H1 (cell line): ENCODE measurements at regions not wholly inside any gene's neighbourhood (a gene's known extent, or its start where the extent isn't known, plus 50 kb on each side); places are given as distances from the start of the nearest gene placed in this dataset.

Experiments
- CTCF ChIA-PET: fragments of 300-600 bp; sonication (Branson Sonifier 250); formaldehyde crosslinking; loops from one replicate; lab custom pipeline; 2021; ENCODE audit not compliant: partially characterized antibody; lab: Charles Lee
- POLR2A ChIA-PET: fragments of 300-600 bp; sonication (Branson Sonifier 250); formaldehyde crosslinking; loops from one replicate; lab custom pipeline; 2021; ENCODE audit warnings: inconsistent platforms; ENCODE audit not compliant: partially characterized antibody; lab: Charles Lee
- DNase-seq, 2 experiments: peaks; one replicate each; pipeline versions ENCODE4 v3.0.0 to v3.0.0-alpha.2; 2010 to 2022; ENCODE audit warnings: low spot score in 2 of 2, low read depth in 1 of 2, mixed read lengths in 1 of 2
- FAIRE-seq: peaks from 2 replicates; lab custom pipeline; 2011; peaks lifted over from hg19 to GRCh38; lab: Jason Lieb, UNC
- H2AFZ ChIP-seq: 2 replicates; pipeline ENCODE4 v1.8.1; 2012; ENCODE audit warnings: low read length, inconsistent platforms
- H2AK5ac ChIP-seq: 2 replicates; pipeline ENCODE4 v1.6.1; 2013; ENCODE audit warnings: low read depth, low read length
- H2BK120ac ChIP-seq: replicated peaks from 2 replicates; pipeline ENCODE3; 2013; ENCODE audit warnings: low read depth, low read length, inconsistent platforms
- H2BK12ac ChIP-seq: 2 replicates; pipeline ENCODE4 v1.6.1; 2013; ENCODE audit warnings: low read depth, low read length
- H2BK15ac ChIP-seq: 2 replicates; pipeline ENCODE4 v1.6.1; 2013; ENCODE audit warnings: low read length
- H2BK20ac ChIP-seq: 2 replicates; pipeline ENCODE4 v1.6.1; 2013; ENCODE audit warnings: low read length
- H2BK5ac ChIP-seq: 2 replicates; pipeline ENCODE4 v1.6.1; 2013; ENCODE audit warnings: low read depth, low read length
- H3K14ac ChIP-seq: 2 replicates; pipeline ENCODE4 v1.6.1; 2013; ENCODE audit warnings: inconsistent platforms; ENCODE audit not compliant: insufficient read length
- H3K18ac ChIP-seq: 2 replicates; pipeline ENCODE4 v1.6.1; 2013; ENCODE audit warnings: low read length; ENCODE audit errors: extremely low read depth
- H3K23ac ChIP-seq: 2 replicates; pipeline ENCODE4 v1.6.1; 2013; ENCODE audit warnings: inconsistent platforms; ENCODE audit not compliant: insufficient read length
- H3K23me2 ChIP-seq: 2 replicates; pipeline ENCODE4 v1.6.1; 2013; ENCODE audit warnings: low read depth, low read length
- H3K27ac ChIP-seq: 2 replicates; pipeline ENCODE4 v1.6.1; 2011; ENCODE audit warnings: low read depth, low read length, inconsistent platforms
- H3K27me3 ChIP-seq, 4 experiments: replicated peaks in 1 of 4; 1 replicate in 1 of 4; 2 replicates in 3 of 4; pipeline versions ENCODE4 v1.6.1 to v1.8.1; 2011 to 2013; ENCODE audit warnings: low read length in 3 of 4, mild to moderate bottlenecking in 3 of 4, inconsistent platforms in 2 of 4, mixed read lengths in 2 of 4, moderate library complexity in 1 of 4; ENCODE audit not compliant: control insufficient read depth in 3 of 4, insufficient read depth in 3 of 4; ENCODE audit errors: extremely low read depth in 1 of 4
- H3K36me3 ChIP-seq, 4 experiments: 2 replicates each; pipeline versions ENCODE4 v1.6.1 to v1.8.1; 2011 to 2013; ENCODE audit warnings: mild to moderate bottlenecking in 4 of 4, low read length in 3 of 4, moderate library complexity in 2 of 4, control low read depth in 1 of 4, inconsistent platforms in 1 of 4; ENCODE audit not compliant: insufficient read depth in 4 of 4, control insufficient read depth in 2 of 4
- H3K4ac ChIP-seq: replicated peaks from 2 replicates; pipeline ENCODE3; 2013; ENCODE audit warnings: low read length, low read depth, mixed read lengths, inconsistent platforms; ENCODE audit not compliant: insufficient read length
- H3K4me1 ChIP-seq, 4 experiments: replicated peaks in 1 of 4; 1 replicate in 1 of 4; 2 replicates in 3 of 4; pipeline versions ENCODE4 v1.6.1 to v1.8.1; 2011 to 2013; ENCODE audit warnings: low read length in 3 of 4, inconsistent platforms in 2 of 4, mixed read lengths in 1 of 4; ENCODE audit not compliant: insufficient read depth in 4 of 4, control insufficient read depth in 3 of 4
- H3K4me2 ChIP-seq, 2 experiments: 2 replicates each; pipeline versions ENCODE4 v1.6.1 to v1.8.1; 2011 to 2013; ENCODE audit warnings: low read depth in 2 of 2, low read length in 2 of 2, control low read depth in 1 of 2, inconsistent platforms in 1 of 2, mild to moderate bottlenecking in 1 of 2; ENCODE audit not compliant: insufficient read depth in 1 of 2
- H3K4me3 ChIP-seq, 4 experiments: fragments of 200-600, 300-600 bp in 1 of 4; sonication (generic), shearing (Covaris generic), sonication (Bioruptor Twin) in 1 of 4; 2 replicates each; pipeline versions ENCODE4 v1.5.1 to v1.8.1; 2011 to 2016; ENCODE audit warnings: low read length in 4 of 4, low read depth in 3 of 4, control low read depth in 2 of 4, inconsistent platforms in 2 of 4, mild to moderate bottlenecking in 2 of 4, mixed read lengths in 1 of 4, moderate library complexity in 1 of 4; ENCODE audit not compliant: insufficient read depth in 2 of 4; ENCODE audit errors: extremely low read depth in 1 of 4
- H3K56ac ChIP-seq: replicated peaks from 2 replicates; pipeline ENCODE3; 2013; ENCODE audit warnings: low read depth, mild to moderate bottlenecking, mixed read lengths, low read length, inconsistent platforms; ENCODE audit not compliant: insufficient read length
- H3K79me1 ChIP-seq: 2 replicates; pipeline ENCODE4 v1.6.1; 2013; ENCODE audit warnings: low read depth, low read length, control low read depth
- H3K79me2 ChIP-seq, 2 experiments: 2 replicates each; pipeline versions ENCODE4 v1.6.1 to v1.8.1; 2012 to 2013; ENCODE audit warnings: low read length in 2 of 2, mild to moderate bottlenecking in 2 of 2, inconsistent platforms in 1 of 2; ENCODE audit not compliant: insufficient read depth in 2 of 2, control insufficient read depth in 1 of 2
- H3K9ac ChIP-seq, 4 experiments: replicated peaks in 1 of 4; 1 replicate in 1 of 4; 2 replicates in 3 of 4; pipeline versions ENCODE4 v1.6.1 to v1.8.1; 2011 to 2013; ENCODE audit warnings: low read depth in 3 of 4, low read length in 3 of 4, control low read depth in 2 of 4, mild to moderate bottlenecking in 2 of 4, moderate library complexity in 2 of 4, inconsistent platforms in 1 of 4; ENCODE audit errors: extremely low read depth in 1 of 4
- H3K9me3 ChIP-seq, 2 experiments: 2 replicates each; pipeline versions ENCODE4 v1.6.1 to v1.8.1; 2012 to 2013; ENCODE audit warnings: mild to moderate bottlenecking in 2 of 2, moderate library complexity in 2 of 2, control low read depth in 1 of 2, inconsistent platforms in 1 of 2, low read depth in 1 of 2, low read length in 1 of 2, mixed read lengths in 1 of 2; ENCODE audit not compliant: insufficient read depth in 2 of 2
- H4K20me1 ChIP-seq, 2 experiments: replicated peaks in 1 of 2; 2 replicates each; pipeline versions ENCODE3 to v1.8.1; 2011 to 2013; ENCODE audit warnings: inconsistent platforms in 2 of 2, low read length in 2 of 2, mild to moderate bottlenecking in 1 of 2; ENCODE audit not compliant: insufficient read depth in 2 of 2, control insufficient read depth in 1 of 2
- H4K5ac ChIP-seq: 2 replicates; pipeline ENCODE4 v1.6.1; 2013; ENCODE audit warnings: low read length, low read depth, mixed read lengths, inconsistent platforms; ENCODE audit not compliant: insufficient read length
- H4K8ac ChIP-seq: 2 replicates; pipeline ENCODE4 v1.8.0; 2013; ENCODE audit warnings: mild to moderate bottlenecking, moderate library complexity, low read length, inconsistent platforms; ENCODE audit not compliant: insufficient read depth; ENCODE audit errors: extremely low read depth
- H4K91ac ChIP-seq: replicated peaks from 2 replicates; pipeline ENCODE3; 2013; ENCODE audit warnings: low read length, mixed read lengths, inconsistent platforms; ENCODE audit not compliant: insufficient read length
- CHD1 ChIP-seq: IDR thresholded peaks from 2 replicates; pipeline ENCODE4 v1.6.1; 2012; ENCODE audit warnings: low read depth, low read length, improper control_type of control experiment
- CHD2 ChIP-seq: IDR thresholded peaks from 2 replicates; pipeline ENCODE4 v1.6.1; 2012; ENCODE audit warnings: low read length, improper control_type of control experiment
- CTBP2 ChIP-seq: IDR thresholded peaks from 2 replicates; pipeline ENCODE4 v1.7.0; 2011; ENCODE audit warnings: borderline replicate concordance, mild to moderate bottlenecking, moderate library complexity, mixed read lengths, low read length; ENCODE audit not compliant: insufficient read depth, insufficient read length
- KDM5A ChIP-seq: fragments of 200-600 bp; IDR thresholded peaks from 2 replicates; pipeline ENCODE4 v1.7.1; 2012; ENCODE audit warnings: mild to moderate bottlenecking, low read length, inconsistent platforms, mixed read lengths
- MAFK ChIP-seq: IDR thresholded peaks from 2 replicates; pipeline ENCODE4 v1.6.1; 2012; ENCODE audit warnings: low read depth, mild to moderate bottlenecking, improper control_type of control experiment, low read length
- PHF8 ChIP-seq: fragments of 200-600 bp; sonication (generic); conservative IDR thresholded peaks from 2 replicates; pipeline ENCODE4 v1.7.1; 2012; ENCODE audit warnings: low read depth, mild to moderate bottlenecking, inconsistent platforms, low read length, moderate library complexity
- POU5F1 ChIP-seq: IDR thresholded peaks from 2 replicates; pipeline ENCODE4 v1.6.1; 2011; ENCODE audit warnings: low read depth, mild to moderate bottlenecking, low read length, moderate library complexity
- SP4 ChIP-seq: IDR thresholded peaks from 2 replicates; pipeline ENCODE4 v1.6.1; 2012; ENCODE audit warnings: low read length, inconsistent platforms
- TAF7 ChIP-seq: optimal IDR thresholded peaks from 2 replicates; pipeline ENCODE3; 2011; ENCODE audit warnings: low read depth, mild to moderate bottlenecking, inconsistent platforms, low read length, moderate library complexity, borderline replicate concordance
- YY1 ChIP-seq: IDR thresholded peaks from 2 replicates; pipeline ENCODE4 v1.6.1; 2011; ENCODE audit warnings: low read depth, mild to moderate bottlenecking, low read length
- WGBS, 2 experiments: shearing (Covaris generic) in 1 of 2; methylation state at CpG; one replicate each; pipeline versions ENCODE4 v1.1.6 to v1.1.7; 2013 to 2015; ENCODE audit warnings: low lambda C conversion rate in 2 of 2, mixed read lengths in 2 of 2, inconsistent platforms in 1 of 2, low coverage in 1 of 2, missing lambda C conversion rate in 1 of 2; ENCODE audit not compliant: insufficient replicate concordance in 2 of 2, insufficient coverage in 1 of 2, insufficient read length in 1 of 2; ENCODE audit errors: extremely low coverage in 1 of 2, missing lambda C conversion rate in 1 of 2; 5-methylcytosine and 5-hydroxymethylcytosine counted together
- TF ChIP-seq, protein P1 (sequence below): IDR thresholded peaks from 2 replicates; pipeline ENCODE4 v1.6.1; 2012; ENCODE audit warnings: inconsistent platforms
- TF ChIP-seq, protein P2 (sequence below): IDR thresholded peaks from 2 replicates; pipeline ENCODE4 v1.6.1; 2011; ENCODE audit warnings: low read depth, mild to moderate bottlenecking, low read length; ENCODE audit not compliant: insufficient read depth

DNA sequence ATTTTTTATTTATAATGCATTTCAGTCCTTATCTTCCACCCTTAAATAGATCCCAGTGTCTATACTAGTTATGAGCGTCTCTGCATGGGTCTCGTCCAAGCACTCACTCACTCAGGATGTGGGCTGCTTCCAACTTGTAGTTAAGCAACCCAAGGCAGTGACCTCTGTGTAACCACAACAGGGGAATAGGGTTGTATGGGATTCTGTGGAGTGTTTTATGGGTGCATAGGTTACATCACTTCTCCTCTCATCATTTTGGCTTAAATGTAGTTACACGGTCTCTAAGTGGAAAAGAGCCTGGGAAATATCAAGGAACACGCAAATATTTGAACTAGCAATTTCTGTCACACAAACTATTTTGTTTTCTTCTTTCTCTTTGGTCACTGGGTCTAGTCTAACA is 931.0 kb downstream of the STIM2 start:
- no peaks in the 10 kb centered on the region for H3K27me3 ChIP-seq
- no peak overlapping the region for H3K23ac ChIP-seq
- no peak overlapping the region for H3K27ac ChIP-seq
- H3K79me1 ChIP-seq = no peaks in the 10 kb centered on the region
- H4K5ac ChIP-seq = no peak overlapping the region
- no peak overlapping the region for H4K91ac ChIP-seq
- H3K4me3 ChIP-seq = no peak overlapping the region
- no peaks in the 10 kb centered on the region for H3K23me2 ChIP-seq
- H4K20me1 ChIP-seq = no peaks in the 10 kb centered on the region
- no peaks in the 10 kb centered on the region for H3K36me3 ChIP-seq
- H3K18ac ChIP-seq = no peak overlapping the region
- 96% methylated on average over 4 of the region's 4 CpGs; no CpG with 5 or more reads in 1 of the 2 experiments for WGBS, 2 experiments
- no peak overlapping the region for H2BK20ac ChIP-seq
- H2AFZ ChIP-seq = no peak overlapping the region
- FAIRE-seq (no peak), DNase-seq (no peak)
- no peak overlapping the region for H3K14ac ChIP-seq
- POLR2A ChIA-PET = no interaction called here
- CTCF ChIA-PET = interaction anchor here (0.8 kb wide), 1 partner anchor 435 kb away, joined by 3 read pairs; no protein-coding TSS in a partner anchor
- H3K9ac ChIP-seq = no peak overlapping the region
- no peak overlapping the region for H2BK120ac ChIP-seq
- H3K9me3 ChIP-seq = no peaks in the 10 kb centered on the region
- H2BK12ac ChIP-seq = no peak overlapping the region
- H3K79me2 ChIP-seq = no peaks in the 10 kb centered on the region
- H2BK5ac ChIP-seq = no peak overlapping the region
- H4K8ac ChIP-seq = no peak overlapping the region
- no peak overlapping the region for H2AK5ac ChIP-seq
- no peaks in the 10 kb centered on the region for H3K4me1 ChIP-seq
- no peak overlapping the region for H2BK15ac ChIP-seq
- no peak overlapping the region for H3K4ac ChIP-seq
- no peak overlapping the region for H3K4me2 ChIP-seq
- H3K56ac ChIP-seq = no peak overlapping the region
- TF ChIP-seq YY1 = no peak
- no peak for TF ChIP-seq CHD2
- no peak for TF ChIP-seq CTBP2
- TF ChIP-seq POU5F1 = no peak
- TF ChIP-seq KDM5A = no peak
- no peak for TF ChIP-seq PHF8
- TF ChIP-seq SP4 = no peak
- TF ChIP-seq, protein P1, sequence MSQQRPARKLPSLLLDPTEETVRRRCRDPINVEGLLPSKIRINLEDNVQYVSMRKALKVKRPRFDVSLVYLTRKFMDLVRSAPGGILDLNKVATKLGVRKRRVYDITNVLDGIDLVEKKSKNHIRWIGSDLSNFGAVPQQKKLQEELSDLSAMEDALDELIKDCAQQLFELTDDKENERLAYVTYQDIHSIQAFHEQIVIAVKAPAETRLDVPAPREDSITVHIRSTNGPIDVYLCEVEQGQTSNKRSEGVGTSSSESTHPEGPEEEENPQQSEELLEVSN = no peak
- no peak for TF ChIP-seq CHD1
- TF ChIP-seq, protein P2, sequence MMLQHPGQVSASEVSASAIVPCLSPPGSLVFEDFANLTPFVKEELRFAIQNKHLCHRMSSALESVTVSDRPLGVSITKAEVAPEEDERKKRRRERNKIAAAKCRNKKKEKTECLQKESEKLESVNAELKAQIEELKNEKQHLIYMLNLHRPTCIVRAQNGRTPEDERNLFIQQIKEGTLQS = no peak
- TF ChIP-seq MAFK = no peak
- no peak for TF ChIP-seq TAF7
